ENCODE measurements at regions not wholly inside any gene's neighbourhood (a gene's known extent, or its start where the extent isn't known, plus 50 kb on each side); places are given as distances from the start of the nearest gene placed in this dataset.

GRCh38 chr14:100438271-100438670 lies 115.1 kb downstream of the SLC25A47 start:
- H3K36me3 ChIP-seq: no peaks in the 10 kb centered on the region
- DNase-seq: no peak
- intact Hi-C loops (cut with micrococcal nuclease): no loop called here

GRCh38 chr14:100438678-100439592 lies 115.8 kb downstream of the SLC25A47 start:
- H3K4me3 ChIP-seq: no peak overlapping the region
- peak overlapping the region; percentile 68 for H3K27ac ChIP-seq (replicated peaks)
- no peak for TF ChIP-seq CTCF (IDR thresholded peaks at IDR 0.05; ENCODE audit: borderline replicate concordance)
- H3K36me3 ChIP-seq: no peaks in the 10 kb centered on the region
- no peak for DNase-seq
- peaks cover 33% of the 10 kb centered on the region for H3K4me1 ChIP-seq
- H3K27me3 ChIP-seq (ENCODE audit: low read depth): no peaks in the 10 kb centered on the region
- no peaks in the 10 kb centered on the region for H3K9me3 ChIP-seq (replicated peaks)
- intact Hi-C loops (cut with micrococcal nuclease): no loop called here

More at GRCh38 chr14:100438271-100438670, 115.1 kb downstream of the SLC25A47 start:
- no peaks in the 10 kb centered on the region for H3K27me3 ChIP-seq (ENCODE audit: low read depth)
- no peak overlapping the region for H3K4me3 ChIP-seq
- peaks cover 33% of the 10 kb centered on the region for H3K4me1 ChIP-seq
- no peaks in the 10 kb centered on the region for H3K9me3 ChIP-seq (replicated peaks)
- H3K27ac ChIP-seq (replicated peaks): no peak overlapping the region
- no peak for TF ChIP-seq CTCF (IDR thresholded peaks at IDR 0.05; ENCODE audit: borderline replicate concordance)

GRCh38 chr14:100439781-100440180 lies 116.6 kb downstream of the SLC25A47 start:
- no peaks in the 10 kb centered on the region for H3K36me3 ChIP-seq
- intact Hi-C loops (cut with micrococcal nuclease): loop anchor here (10.0 kb wide), 1 partner anchor 205 kb away; no protein-coding TSS in a partner anchor

GRCh38 chr14:100440207-100440631 lies 117.1 kb downstream of the SLC25A47 start:
- no peaks in the 10 kb centered on the region for H3K27me3 ChIP-seq (ENCODE audit: low read depth)
- peak; percentile 78 for TF ChIP-seq CTCF (IDR thresholded peaks at IDR 0.05; ENCODE audit: borderline replicate concordance)
- intact Hi-C loops (cut with micrococcal nuclease): loop anchor here (10.0 kb wide), 1 partner anchor 205 kb away; no protein-coding TSS in a partner anchor
- peaks cover 33% of the 10 kb centered on the region for H3K4me1 ChIP-seq
- no peaks in the 10 kb centered on the region for H3K9me3 ChIP-seq (replicated peaks)
- DNase-seq: peak; percentile 64
- peak overlapping the region; percentile 68 for H3K27ac ChIP-seq (replicated peaks)
- H3K4me3 ChIP-seq: peak overlapping the region; percentile 33
- no peaks in the 10 kb centered on the region for H3K36me3 ChIP-seq

More at GRCh38 chr14:100439781-100440180, 116.6 kb downstream of the SLC25A47 start:
- no peak for TF ChIP-seq CTCF (IDR thresholded peaks at IDR 0.05; ENCODE audit: borderline replicate concordance)
- no peaks in the 10 kb centered on the region for H3K9me3 ChIP-seq (replicated peaks)
- H3K4me1 ChIP-seq: peaks cover 33% of the 10 kb centered on the region
- no peaks in the 10 kb centered on the region for H3K27me3 ChIP-seq (ENCODE audit: low read depth)
- peak overlapping the region; percentile 68 for H3K27ac ChIP-seq (replicated peaks)
- peak; percentile 32 for DNase-seq
- peak overlapping the region; percentile 33 for H3K4me3 ChIP-seq

GRCh38 chr14:100440758-100441203 lies 117.6 kb downstream of the SLC25A47 start:
- no peaks in the 10 kb centered on the region for H3K36me3 ChIP-seq
- no peaks in the 10 kb centered on the region for H3K9me3 ChIP-seq (replicated peaks)
- no peaks in the 10 kb centered on the region for H3K27me3 ChIP-seq (ENCODE audit: low read depth)
- intact Hi-C loops (cut with micrococcal nuclease): loop anchor here (10.0 kb wide), 1 partner anchor 204 kb away; no protein-coding TSS in a partner anchor
- H3K4me3 ChIP-seq: peak overlapping the region; percentile 33
- peak overlapping the region; percentile 68 for H3K27ac ChIP-seq (replicated peaks)
- peaks cover 33% of the 10 kb centered on the region for H3K4me1 ChIP-seq
- no peak for TF ChIP-seq CTCF (IDR thresholded peaks at IDR 0.05; ENCODE audit: borderline replicate concordance)
- DNase-seq: no peak

Measured in left ventricle myocardium inferior (tissue), 1 donor.